ENCODE measurements at regions not wholly inside any gene's neighbourhood (a gene's known extent, or its start where the extent isn't known, plus 50 kb on each side); places are given as distances from the start of the nearest gene placed in this dataset.

- intact Hi-C loops (cut with micrococcal nuclease): no loop called here
Measured at GRCh38 chr6:14622085-14622484, 504.5 kb downstream of the CD83 start.

DNA sequence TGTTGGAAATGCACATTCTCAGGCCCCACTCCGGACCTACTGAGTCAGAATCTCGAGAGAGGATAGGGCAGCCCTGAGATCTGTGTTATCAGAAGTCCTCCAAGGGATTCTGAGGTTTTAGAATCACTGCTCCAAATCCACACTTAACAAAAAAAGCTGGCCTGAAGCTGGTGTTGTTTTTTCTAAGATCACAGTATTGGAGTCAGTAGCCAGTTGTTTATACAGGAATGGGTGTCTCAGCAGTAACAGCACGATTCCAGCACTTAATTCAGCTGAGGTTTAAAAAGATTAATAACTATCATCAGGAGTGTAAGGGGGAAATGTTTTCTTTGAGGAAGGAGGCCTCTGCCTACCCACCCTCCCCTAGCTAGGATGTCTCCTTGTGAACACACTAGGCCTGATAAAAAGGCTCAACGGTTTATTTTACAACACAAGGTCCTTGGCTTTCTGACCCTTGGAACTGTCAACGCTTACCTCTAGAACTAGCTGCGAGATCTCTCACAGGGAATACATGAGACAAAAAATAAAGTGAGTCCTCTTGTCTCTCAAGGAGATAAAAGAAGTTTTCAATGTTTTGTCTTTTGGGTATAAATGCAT, 505.4 kb downstream of the CD83 start:
- intact Hi-C loops (cut with micrococcal nuclease): no loop called here

DNA sequence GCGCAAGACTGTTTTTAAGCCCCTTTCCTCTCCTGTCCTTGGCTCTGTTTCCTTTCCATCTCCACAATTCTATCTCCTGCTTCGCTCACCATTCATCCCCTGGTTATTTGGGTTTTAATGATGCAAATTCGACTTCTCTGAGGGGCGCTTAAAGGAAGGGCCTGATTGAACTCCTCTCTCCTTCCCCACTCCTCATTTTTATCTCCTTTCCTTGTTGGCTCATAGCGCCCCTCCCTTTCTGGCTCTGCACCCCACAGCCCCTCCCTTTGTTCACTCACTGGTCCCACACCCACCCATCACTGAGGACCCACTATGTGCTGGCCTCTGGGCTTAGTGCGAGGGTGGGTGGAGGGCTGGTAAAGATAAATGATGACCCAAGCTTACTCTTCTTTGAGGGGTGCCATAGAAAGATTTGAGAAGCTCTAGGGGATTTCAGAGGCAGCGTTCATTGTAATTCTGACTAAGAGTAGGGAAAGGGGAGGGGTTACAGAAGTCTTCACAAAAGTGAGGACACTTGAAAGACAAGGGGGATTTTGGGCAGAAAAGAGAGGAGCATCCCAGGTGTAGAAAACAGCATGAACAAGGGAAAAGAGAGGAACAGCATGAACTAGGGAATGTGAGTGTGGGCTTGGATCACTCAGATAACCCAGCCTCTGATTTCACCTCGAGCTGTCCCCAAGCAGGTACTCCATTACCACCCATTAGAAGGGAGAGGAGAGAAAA, 507.8 kb downstream of the CD83 start:
- intact Hi-C loops (cut with micrococcal nuclease): no loop called here

DNA sequence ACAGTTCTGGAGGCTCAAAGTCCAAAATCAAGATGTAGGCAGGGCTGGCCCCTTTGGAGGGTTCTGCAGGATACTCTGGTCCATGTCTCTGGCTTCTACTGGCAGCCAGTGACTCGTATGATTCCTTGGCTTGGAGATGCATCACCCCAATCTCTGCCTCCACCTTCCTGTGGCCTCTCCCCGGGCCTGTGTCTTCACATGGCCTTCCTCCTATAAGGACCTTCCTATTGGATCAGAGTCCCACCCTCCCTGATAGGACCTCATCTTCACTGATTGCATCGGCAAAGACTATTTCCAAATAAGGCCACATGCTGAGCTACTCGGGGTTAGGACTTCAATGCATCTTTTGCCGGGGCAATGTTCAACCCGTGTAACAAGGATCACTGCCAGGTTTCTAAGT, 509.0 kb downstream of the CD83 start:
- intact Hi-C loops (cut with micrococcal nuclease): no loop called here

GRCh38 chr6:14630016-14630415, 512.4 kb downstream of the CD83 start:
- intact Hi-C loops (cut with micrococcal nuclease): loop anchor here (10.0 kb wide), 2 partner anchors 415 to 555 kb away; no protein-coding TSS in a partner anchor

DNA sequence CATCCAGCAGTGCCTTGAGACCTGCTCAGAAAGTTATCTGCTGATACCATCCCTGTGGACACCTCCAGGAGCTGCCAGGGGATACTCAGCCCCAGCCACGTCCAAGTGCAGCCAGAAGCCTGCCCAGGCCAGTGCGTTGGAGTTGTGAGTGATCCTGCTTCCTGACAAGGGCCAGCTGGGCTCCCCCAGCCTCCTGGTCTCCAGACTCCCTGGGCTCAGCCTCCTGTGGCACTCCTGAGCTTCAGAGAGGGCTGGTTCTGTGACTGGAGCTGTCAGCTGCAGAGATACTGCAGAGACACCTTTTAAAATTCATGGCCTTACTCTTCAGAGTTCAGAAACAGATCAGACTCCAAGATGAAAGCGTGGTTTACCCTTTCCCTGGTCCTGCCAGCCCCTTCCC, 515.9 kb downstream of the CD83 start:
- intact Hi-C loops (cut with micrococcal nuclease): loop anchor here (10.0 kb wide), 2 partner anchors 419 to 551 kb away; no protein-coding TSS in a partner anchor

DNA sequence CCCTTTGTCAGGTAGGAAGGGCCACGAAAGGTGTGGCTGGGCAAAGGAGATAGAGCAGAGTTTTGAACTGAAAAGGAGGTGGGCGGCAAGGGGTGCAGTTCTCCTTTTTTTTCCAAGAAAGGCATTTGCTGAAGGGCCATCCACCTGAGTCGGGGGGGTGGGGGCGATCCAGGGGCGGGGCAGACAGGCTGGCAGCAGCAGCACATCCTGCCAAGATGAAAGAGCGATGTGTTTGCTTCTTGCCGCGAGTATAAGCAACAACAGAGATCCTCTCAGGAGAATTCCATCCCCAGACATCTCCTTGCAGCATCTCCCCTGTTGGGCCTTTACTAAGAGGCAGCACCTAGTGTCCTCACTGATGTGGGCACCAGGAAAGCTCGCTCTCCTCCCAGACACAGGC, 516.5 kb downstream of the CD83 start:
- intact Hi-C loops (cut with micrococcal nuclease): loop anchor here (2.0 to 10.0 kb wide), 3 partner anchors 181 to 551 kb away; no protein-coding TSS in a partner anchor

DNA sequence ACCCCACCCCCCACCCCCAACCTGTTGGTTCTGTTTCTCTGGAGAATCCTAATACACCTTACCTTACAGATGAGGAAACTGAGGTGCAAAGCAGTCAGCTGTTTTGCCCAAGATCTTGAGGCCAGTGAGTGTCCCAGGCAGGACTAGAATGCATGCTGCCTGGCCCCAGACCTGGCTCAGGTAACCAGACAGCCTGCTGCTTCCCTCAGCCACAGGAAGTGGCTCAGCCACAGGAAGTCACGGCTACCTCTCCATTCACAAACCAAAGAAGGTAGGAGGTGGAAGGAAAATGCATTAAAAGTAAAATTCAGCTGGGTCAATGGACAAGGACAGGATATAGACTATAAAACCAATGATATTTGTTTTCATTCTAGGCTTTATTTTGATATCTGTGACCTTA, 517.6 kb downstream of the CD83 start:
- intact Hi-C loops (cut with micrococcal nuclease): loop anchor here (1.0 to 10.0 kb wide), 5 partner anchors 21 to 612 kb away; partner anchors contain the start of gene JARID2

DNA sequence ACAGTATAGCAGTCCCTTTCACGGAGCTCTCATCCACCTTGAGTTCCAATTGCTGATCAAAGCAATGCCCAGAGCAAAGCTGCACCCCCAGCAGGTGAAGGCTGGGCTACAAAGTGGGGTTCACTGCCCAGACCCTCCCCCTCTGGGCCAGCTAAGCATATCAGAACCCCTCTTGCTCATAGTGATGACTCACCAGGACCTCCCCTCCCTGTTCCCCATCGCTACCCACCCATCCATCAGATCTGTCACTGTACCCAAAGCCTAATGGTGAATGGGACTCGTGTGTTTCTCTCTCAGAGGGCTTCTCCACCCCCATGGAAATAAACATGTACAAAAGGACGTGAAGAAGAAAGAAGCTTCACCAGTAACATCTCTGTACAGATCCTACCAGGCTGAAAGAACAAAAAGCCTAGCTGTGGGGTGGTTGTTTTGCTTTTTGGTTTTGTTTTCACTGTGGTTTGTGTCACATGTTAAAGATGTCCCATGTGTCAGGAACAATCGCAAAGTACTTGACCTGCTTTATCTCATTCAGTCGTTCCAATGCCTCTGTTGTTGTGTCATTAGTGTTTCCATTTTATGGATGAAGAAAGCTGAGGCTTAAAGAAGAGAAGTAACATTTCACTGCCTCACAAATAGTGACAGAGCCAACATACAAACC, 518.5 kb downstream of the CD83 start:
- intact Hi-C loops (cut with micrococcal nuclease): loop anchor here (1.0 to 10.0 kb wide), 9 partner anchors 20 to 611 kb away; partner anchors contain the start of gene JARID2

GRCh38 chr6:14638435-14638905, 520.9 kb downstream of the CD83 start:
- intact Hi-C loops (cut with micrococcal nuclease): loop anchor here (5.0 to 10.0 kb wide), 3 partner anchors 424 to 609 kb away; partner anchors contain the start of gene JARID2

GRCh38 chr6:14638906-14639761, 521.6 kb downstream of the CD83 start:
- intact Hi-C loops (cut with micrococcal nuclease): loop anchor here (5.0 to 10.0 kb wide), 3 partner anchors 424 to 608 kb away; partner anchors contain the start of gene JARID2

DNA sequence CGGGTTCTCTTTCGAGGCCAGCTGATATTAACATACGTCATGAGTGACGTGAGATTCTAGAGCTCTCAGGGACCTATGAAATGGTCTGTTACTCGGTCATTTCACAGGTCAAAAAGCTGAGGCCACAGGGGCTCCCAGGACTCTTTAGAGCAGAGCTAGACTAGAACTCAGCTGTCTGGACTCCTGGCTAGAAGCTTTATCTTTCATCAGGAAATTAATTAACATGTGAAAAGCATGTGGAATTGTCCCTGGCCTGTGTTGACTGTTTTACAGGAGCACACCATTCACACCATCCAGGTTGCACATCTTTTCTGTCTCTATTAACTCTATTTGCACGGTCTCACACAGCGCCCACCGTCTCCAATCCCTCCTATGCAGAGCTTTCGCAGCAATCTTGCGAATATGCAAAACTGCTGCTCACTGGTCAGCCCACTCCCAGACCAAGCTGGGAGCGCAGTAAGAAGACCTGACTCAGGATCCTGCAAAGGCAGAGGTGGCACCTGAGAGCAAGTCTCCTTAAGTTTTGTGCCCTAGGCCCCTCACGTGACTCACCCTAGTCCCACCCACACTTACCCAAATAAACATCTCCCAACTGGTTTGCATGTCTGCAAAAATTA, 522.5 kb downstream of the CD83 start:
- intact Hi-C loops (cut with micrococcal nuclease): loop anchor here (5.0 to 10.0 kb wide), 3 partner anchors 425 to 607 kb away; partner anchors contain the start of gene JARID2

- intact Hi-C loops (cut with micrococcal nuclease): no loop called here
Measured at GRCh38 chr6:14640631-14641030, 523.1 kb downstream of the CD83 start.

DNA sequence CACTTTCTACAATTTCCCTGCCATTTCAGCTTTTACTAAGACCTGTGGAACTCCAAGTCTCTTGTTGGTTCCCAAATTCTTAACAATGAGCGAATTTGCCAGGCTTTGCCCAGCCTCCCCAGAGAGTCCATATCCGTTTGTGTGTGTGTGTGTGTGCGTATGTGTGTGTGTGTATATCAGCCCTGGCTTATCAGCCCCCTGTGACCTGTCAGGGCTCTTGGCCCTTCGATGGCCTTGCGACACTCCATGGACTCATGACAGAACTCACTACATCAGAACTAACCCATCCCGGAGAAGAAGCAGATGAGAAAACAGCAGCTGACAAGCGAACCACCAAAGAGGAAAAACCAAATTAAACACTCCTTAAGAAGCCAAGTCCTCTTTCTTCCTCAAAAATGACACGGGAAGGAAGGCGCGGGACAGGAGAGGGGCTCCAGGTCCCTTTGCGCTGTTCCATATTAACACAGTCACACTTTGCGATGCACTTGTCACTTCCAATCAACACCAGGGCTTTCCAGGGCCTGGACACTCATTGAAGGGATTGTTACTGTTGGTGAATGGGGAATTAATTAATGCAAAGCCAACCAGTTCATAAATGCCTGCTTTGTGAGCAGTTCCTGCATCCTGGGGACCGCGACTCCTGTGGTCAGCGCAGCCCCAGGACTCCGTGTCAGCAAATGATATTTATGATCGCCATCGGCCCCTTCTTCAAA, 524.0 kb downstream of the CD83 start:
- intact Hi-C loops (cut with micrococcal nuclease): no loop called here

DNA sequence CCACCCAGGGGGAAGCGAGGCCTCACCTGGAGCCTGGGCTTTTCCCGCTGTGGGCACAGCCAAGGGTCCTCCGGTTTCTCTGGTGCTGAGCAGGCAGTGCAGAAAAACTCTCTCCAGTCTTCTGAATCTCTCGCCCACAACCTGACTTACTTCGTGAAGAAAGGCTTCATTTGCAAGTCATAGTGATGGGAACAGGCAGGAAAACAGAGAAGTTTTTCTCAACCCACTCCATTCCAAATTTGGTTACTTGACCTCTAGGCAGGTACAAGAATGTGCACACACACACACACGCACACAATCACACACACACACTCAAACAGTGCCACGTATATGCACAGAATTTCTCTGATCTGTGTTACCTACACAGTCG, 524.5 kb downstream of the CD83 start:
- intact Hi-C loops (cut with micrococcal nuclease): no loop called here

GRCh38 chr6:14642842-14643241, 525.3 kb downstream of the CD83 start:
- intact Hi-C loops (cut with micrococcal nuclease): no loop called here

DNA sequence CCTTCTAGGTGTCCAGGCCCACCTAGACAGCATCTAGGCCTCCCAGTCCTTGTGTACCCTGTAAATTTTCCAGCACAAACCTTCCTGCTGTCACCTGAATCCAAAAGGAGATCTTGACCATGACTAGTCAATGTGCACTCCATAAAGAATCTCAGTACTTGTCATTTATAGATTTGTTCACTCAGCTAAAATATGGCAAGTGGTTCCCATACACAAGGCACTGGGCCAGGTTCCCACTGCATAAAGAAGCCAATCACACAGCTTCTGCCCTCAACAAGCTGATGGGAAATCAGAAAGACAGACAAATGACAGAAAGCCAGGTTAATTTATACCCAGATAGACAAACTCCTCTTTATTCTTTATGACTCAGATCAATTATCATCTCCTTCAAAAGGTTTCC, 526.8 kb downstream of the CD83 start:
- intact Hi-C loops (cut with micrococcal nuclease): no loop called here

DNA sequence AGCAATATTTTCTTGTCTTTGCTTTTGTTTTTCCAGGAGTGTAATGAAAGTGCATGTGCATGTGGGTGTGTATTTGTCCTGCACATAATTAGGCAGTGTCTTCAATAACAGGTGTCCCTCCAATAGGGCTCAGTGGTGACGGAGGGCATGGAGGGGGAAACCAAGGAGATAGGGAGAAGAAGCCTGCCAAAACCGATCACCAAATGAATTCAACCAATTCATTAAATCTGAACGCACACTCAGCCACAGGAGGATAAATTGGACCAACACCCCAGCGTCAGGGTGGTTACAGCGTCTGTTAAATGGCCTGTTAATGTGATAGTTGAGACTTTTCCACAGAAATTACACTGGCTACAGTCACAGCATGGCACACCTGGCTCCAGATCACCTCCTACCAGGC, 527.6 kb downstream of the CD83 start:
- intact Hi-C loops (cut with micrococcal nuclease): no loop called here

GRCh38 chr6:14645841-14646240, 528.3 kb downstream of the CD83 start:
- intact Hi-C loops (cut with micrococcal nuclease): no loop called here

DNA sequence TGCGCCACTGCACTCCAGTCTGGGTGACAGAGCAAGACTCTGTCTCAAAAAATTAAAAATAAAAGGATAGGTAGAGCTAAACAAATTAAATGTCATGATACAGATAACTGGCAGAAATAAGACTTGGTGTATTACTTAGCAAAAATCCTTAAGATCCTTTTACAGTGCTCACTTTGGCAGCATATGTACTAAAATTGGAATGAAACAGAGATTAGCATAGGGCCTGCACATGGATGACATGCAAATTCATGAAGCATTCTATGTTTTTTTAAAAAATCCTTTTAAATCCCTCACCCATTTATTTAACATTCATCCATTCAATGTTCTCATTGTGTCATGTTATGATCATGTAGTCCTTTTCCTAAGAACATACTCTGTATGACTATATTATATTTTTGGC, 528.8 kb downstream of the CD83 start:
- intact Hi-C loops (cut with micrococcal nuclease): no loop called here

Measured in T-helper 1 cell treated with Interleukin-12 subunit alpha and Interleukin-12 subunit beta and Interleukin-4 antibody, amounts not matched to agents 30 ng/mL and 1 ng/mL, for 36 hours (primary cell).